Adrenal gland (tissue), 5 donors: ENCODE measurements at regions not wholly inside any gene's neighbourhood (a gene's known extent, or its start where the extent isn't known, plus 50 kb on each side); places are given as distances from the start of the nearest gene placed in this dataset.

Experiments
- CTCF ChIP-seq, 6 experiments: fragments of 450-650 bp in 4 of 6; fragments of 200-600 bp in 2 of 6; sonication (generic) in 1 of 6; IDR thresholded peaks; 1 replicate in 5 of 6; 2 replicates in 1 of 6; pipeline versions ENCODE4 v1.5.1 to v1.8.0; 2016 to 2021; ENCODE audit warnings: antibody characterized with exemption in 6 of 6, mild to moderate bottlenecking in 2 of 6, moderate library complexity in 1 of 6
- POLR2A ChIP-seq, 2 donors: fragments of 450-650 bp; IDR thresholded peaks; one replicate each; pipeline ENCODE4 v1.6.1; 2017; ENCODE audit warnings: antibody characterized with exemption in 2 of 2, mild to moderate bottlenecking in 2 of 2, moderate library complexity in 1 of 2
- donor health status: DM: no; HTN: no; CAD: no.

GRCh38 chr9:99294850-99295461 is 72.9 kb downstream of the SEC61B start:
- TF ChIP-seq CTCF (IDR thresholded peaks at IDR 0.05) = no peak
- TF ChIP-seq POLR2A (IDR thresholded peaks at IDR 0.05) = no peak
